GM12878 (cell line): ENCODE measurements at regions not wholly inside any gene's neighbourhood (a gene's known extent, or its start where the extent isn't known, plus 50 kb on each side); places are given as distances from the start of the nearest gene placed in this dataset.

Experiments
- ATAC-seq: fragments of 200-7000 bp; cut with Tn5 transposase; 3 replicates; pipeline ENCODE4 v1.9.1; 2020; ENCODE audit warnings: mild to moderate bottlenecking, moderate library complexity
- BruUV-seq: library from RNA; stranded (reverse); fragments of 400-500 nt; replicated peaks from 2 replicates; lab custom pipeline; 2021; lab: Mats Ljungman, UMichigan
- CTCF ChIA-PET: fragments of 300-600 bp; sonication (Branson Sonifier 250); formaldehyde crosslinking; extraction: SDS; loops from one replicate; lab custom pipeline; 2021; ENCODE audit warnings: inconsistent platforms; lab: Yijun Ruan, JAX
- POLR2A ChIA-PET: fragments of 350-600 bp; formaldehyde crosslinking; extraction: SDS; loops from one replicate; lab custom pipeline; 2021; ENCODE audit warnings: inconsistent platforms; lab: Charles Lee
- RAD21 ChIA-PET: fragments of 300-600 bp; sonication (Branson Sonifier 250); formaldehyde crosslinking; loops from one replicate; lab custom pipeline; 2023; ENCODE audit warnings: antibody characterized with exemption; ENCODE audit not compliant: unreplicated experiment; lab: Charles Lee
- SMC1A ChIA-PET: fragments of 300-600 bp; sonication (Branson Sonifier 250); formaldehyde crosslinking; loops from one replicate; lab custom pipeline; 2023; ENCODE audit not compliant: unreplicated experiment, uncharacterized antibody; lab: Charles Lee
- DNase-seq: peaks from one replicate; pipeline ENCODE4 v3.0.0-alpha.2; 2011; ENCODE audit warnings: low read depth, low spot score
- FAIRE-seq: peaks from 3 replicates; lab custom pipeline; 2011; peaks lifted over from hg19 to GRCh38; lab: Jason Lieb, UNC
- H2AFZ ChIP-seq: 2 replicates; pipeline ENCODE4 v1.6.0; 2011; ENCODE audit warnings: low read depth, low read length, control low read depth; ENCODE audit not compliant: control insufficient read depth
- H3K27ac ChIP-seq: 2 replicates; pipeline ENCODE4 v1.5.1; 2011; ENCODE audit warnings: control low read depth; ENCODE audit not compliant: control insufficient read depth, insufficient read depth
- H3K27me3 ChIP-seq, 2 experiments: replicated peaks in 1 of 2; 2 replicates each; pipeline versions ENCODE4 v1.6.0 to v1.6.1; 2011; ENCODE audit warnings: low read length in 1 of 2; ENCODE audit not compliant: control insufficient read depth in 2 of 2, insufficient read depth in 2 of 2
- H3K36me3 ChIP-seq, 2 experiments: 2 replicates each; pipeline ENCODE4 v1.5.1; 2011; ENCODE audit warnings: low read length in 1 of 2; ENCODE audit not compliant: control insufficient read depth in 2 of 2, insufficient read depth in 2 of 2
- H3K4me1 ChIP-seq: 2 replicates; pipeline ENCODE4 v1.6.1; 2011; ENCODE audit warnings: mild to moderate bottlenecking, low read length, moderate library complexity, mixed read lengths; ENCODE audit not compliant: control insufficient read depth, insufficient read depth
- H3K4me2 ChIP-seq: 2 replicates; pipeline ENCODE4 v1.6.0; 2011; ENCODE audit warnings: control low read depth; ENCODE audit not compliant: control insufficient read depth, insufficient read depth
- H3K4me3 ChIP-seq: fragments of 200-600 bp; sonication (generic); 2 replicates; pipeline ENCODE4 v1.5.1; 2016
- H3K79me2 ChIP-seq: 2 replicates; pipeline ENCODE4 v1.6.0; 2011; ENCODE audit warnings: low read length; ENCODE audit not compliant: control insufficient read depth, insufficient read depth
- H3K9ac ChIP-seq: 2 replicates; pipeline ENCODE4 v1.8.0; 2011; ENCODE audit warnings: low read length, control low read depth, mixed read lengths; ENCODE audit not compliant: control insufficient read depth, insufficient read depth
- H3K9me3 ChIP-seq: replicated peaks from 3 replicates; pipeline ENCODE4 v1.5.1; 2011; ENCODE audit warnings: mild to moderate bottlenecking, low read length; ENCODE audit not compliant: control insufficient read depth, insufficient read depth
- H4K20me1 ChIP-seq: 2 replicates; pipeline ENCODE4 v1.6.0; 2011; ENCODE audit not compliant: control insufficient read depth, insufficient read depth
- BACH1 ChIP-seq: fragments of 450-650 bp; IDR thresholded peaks from 2 replicates; pipeline ENCODE4 v1.6.1; 2017; ENCODE audit warnings: mild to moderate bottlenecking, borderline replicate concordance
- CBX5 ChIP-seq: sonication (generic); IDR thresholded peaks from 2 replicates; pipeline ENCODE4 v1.6.1; 2016; ENCODE audit warnings: low read depth, moderate library complexity, mild to moderate bottlenecking, inconsistent platforms
- IKZF1 ChIP-seq: fragments of 450-650 bp; conservative IDR thresholded peaks from 2 replicates; pipeline ENCODE4 v1.6.1; 2017; ENCODE audit warnings: antibody characterized with exemption, mild to moderate bottlenecking
- MEF2B ChIP-seq: fragments of 450-650 bp; IDR thresholded peaks from 2 replicates; pipeline ENCODE4 v1.6.1; 2018; ENCODE audit warnings: mild to moderate bottlenecking, moderate library complexity; ENCODE audit not compliant: partially characterized antibody, poor library complexity, severe bottlenecking
- MTA2 ChIP-seq: fragments of 450-650 bp; IDR thresholded peaks from 2 replicates; pipeline ENCODE4 v1.6.1; 2016; ENCODE audit warnings: low read depth, mild to moderate bottlenecking, moderate library complexity
- MYC ChIP-seq: IDR thresholded peaks from 2 replicates; pipeline ENCODE4 v1.6.1; 2011; ENCODE audit warnings: mild to moderate bottlenecking, low read length, moderate library complexity, inconsistent platforms; ENCODE audit not compliant: insufficient read depth, insufficient replicate concordance, insufficient read length, severe bottlenecking
- NFYA ChIP-seq: IDR thresholded peaks from 2 replicates; pipeline ENCODE4 v1.6.1; 2011; ENCODE audit warnings: low read depth, mild to moderate bottlenecking, low read length, improper control_type of control experiment, borderline replicate concordance
- ZBED1 ChIP-seq: IDR thresholded peaks from 2 replicates; pipeline ENCODE4 v1.6.1; 2016; ENCODE audit warnings: borderline replicate concordance
- WGBS: methylation state at CpG from one replicate; pipeline ENCODE4 v1.1.6; 2016; ENCODE audit warnings: low lambda C conversion rate; ENCODE audit not compliant: insufficient replicate concordance, insufficient coverage; ENCODE audit errors: missing lambda C conversion rate; 5-methylcytosine and 5-hydroxymethylcytosine counted together
- in situ Hi-C: fragments of 300-500 bp; cut with MboI; formaldehyde crosslinking; loops from 9 replicates; pipeline ENCODE4 v1.14.3; 2018; ENCODE audit warnings: mixed read lengths
- intact Hi-C: fragments of 100-400 bp; cut with micrococcal nuclease; formaldehyde crosslinking; loops from one replicate; pipeline ENCODE4 v1.14.2; 2022; ENCODE audit not compliant: unreplicated experiment
- TF ChIP-seq, protein P1 (sequence below): IDR thresholded peaks from 2 replicates; pipeline ENCODE4 v1.6.1; 2011; ENCODE audit warnings: low read depth, mild to moderate bottlenecking, low read length, moderate library complexity, borderline replicate concordance; ENCODE audit errors: extremely low read depth
- TF ChIP-seq, protein P2 (sequence below): IDR thresholded peaks from 2 replicates; pipeline ENCODE4 v1.6.1; 2011; ENCODE audit warnings: low read depth, low read length, improper control_type of control experiment, borderline replicate concordance
- TF ChIP-seq, protein P3 (sequence below): fragments of 450-650 bp; IDR thresholded peaks from 2 replicates; pipeline ENCODE4 v1.6.1; 2017; ENCODE audit warnings: mild to moderate bottlenecking, low read depth, inconsistent platforms; ENCODE audit not compliant: poor library complexity, severe bottlenecking

DNA sequence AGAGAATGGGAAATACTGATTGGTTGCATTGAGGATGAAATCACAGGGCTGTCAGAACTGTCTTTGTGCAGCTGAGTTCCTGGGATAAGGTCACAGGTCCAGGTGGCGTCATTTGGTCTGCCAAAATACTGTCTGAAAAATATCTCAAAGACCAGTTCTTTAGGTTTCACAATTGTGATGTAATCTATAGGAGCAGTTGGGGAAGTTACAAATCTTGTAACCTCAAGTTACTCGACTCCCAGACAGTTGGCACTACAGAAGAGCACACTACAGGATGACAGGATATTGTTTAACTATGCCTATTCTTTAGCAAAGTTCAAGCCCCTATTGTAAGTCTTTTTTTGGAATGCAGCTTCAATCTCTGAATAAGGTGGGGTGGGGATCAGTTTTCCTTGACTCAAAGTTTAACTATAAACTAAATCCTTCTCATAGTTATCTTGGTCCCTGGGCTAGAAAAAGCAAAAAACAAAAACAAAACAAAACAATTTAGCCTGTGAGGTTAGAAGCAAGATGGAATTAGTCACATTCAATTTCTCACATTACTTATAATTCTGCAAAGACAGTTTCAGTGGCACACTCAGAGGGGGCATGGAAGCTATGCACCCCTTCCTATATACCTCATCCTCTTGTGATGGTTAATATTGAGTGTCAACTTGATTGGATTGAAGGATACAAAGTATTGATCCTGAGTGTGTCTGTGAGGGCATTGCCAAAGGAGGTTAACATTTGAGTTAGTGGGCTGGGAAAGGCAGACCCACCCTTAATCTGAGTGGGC, 276.0 kb downstream of the AUH start:
- no peaks in the 10 kb centered on the region for H3K36me3 ChIP-seq
- SMC1A ChIA-PET = no interaction called here
- no peaks in the 10 kb centered on the region for H3K4me1 ChIP-seq
- no TSS peak for BruUV-seq
- no peak for DNase-seq
- no peaks in the 10 kb centered on the region for H3K79me2 ChIP-seq
- H3K9me3 ChIP-seq = no peaks in the 10 kb centered on the region
- no peak overlapping the region for H3K4me3 ChIP-seq
- H3K27me3 ChIP-seq = peaks cover 0 to 1% of the 10 kb centered on the region in 2 experiments; a peak in 3 of 4 replicates
- H4K20me1 ChIP-seq = no peaks in the 10 kb centered on the region; the same call in 1 of the 2 replicates
- TF ChIP-seq MEF2B = no peak
- TF ChIP-seq IKZF1 = no peak
- TF ChIP-seq MYC = no peak
- TF ChIP-seq MTA2 = no peak
- TF ChIP-seq, protein P1, sequence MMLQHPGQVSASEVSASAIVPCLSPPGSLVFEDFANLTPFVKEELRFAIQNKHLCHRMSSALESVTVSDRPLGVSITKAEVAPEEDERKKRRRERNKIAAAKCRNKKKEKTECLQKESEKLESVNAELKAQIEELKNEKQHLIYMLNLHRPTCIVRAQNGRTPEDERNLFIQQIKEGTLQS = no peak
- no peak for TF ChIP-seq CBX5
- TF ChIP-seq, protein P2, sequence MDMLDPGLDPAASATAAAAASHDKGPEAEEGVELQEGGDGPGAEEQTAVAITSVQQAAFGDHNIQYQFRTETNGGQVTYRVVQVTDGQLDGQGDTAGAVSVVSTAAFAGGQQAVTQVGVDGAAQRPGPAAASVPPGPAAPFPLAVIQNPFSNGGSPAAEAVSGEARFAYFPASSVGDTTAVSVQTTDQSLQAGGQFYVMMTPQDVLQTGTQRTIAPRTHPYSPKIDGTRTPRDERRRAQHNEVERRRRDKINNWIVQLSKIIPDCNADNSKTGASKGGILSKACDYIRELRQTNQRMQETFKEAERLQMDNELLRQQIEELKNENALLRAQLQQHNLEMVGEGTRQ = no peak
- no peak for TF ChIP-seq BACH1
- TF ChIP-seq, protein P3, sequence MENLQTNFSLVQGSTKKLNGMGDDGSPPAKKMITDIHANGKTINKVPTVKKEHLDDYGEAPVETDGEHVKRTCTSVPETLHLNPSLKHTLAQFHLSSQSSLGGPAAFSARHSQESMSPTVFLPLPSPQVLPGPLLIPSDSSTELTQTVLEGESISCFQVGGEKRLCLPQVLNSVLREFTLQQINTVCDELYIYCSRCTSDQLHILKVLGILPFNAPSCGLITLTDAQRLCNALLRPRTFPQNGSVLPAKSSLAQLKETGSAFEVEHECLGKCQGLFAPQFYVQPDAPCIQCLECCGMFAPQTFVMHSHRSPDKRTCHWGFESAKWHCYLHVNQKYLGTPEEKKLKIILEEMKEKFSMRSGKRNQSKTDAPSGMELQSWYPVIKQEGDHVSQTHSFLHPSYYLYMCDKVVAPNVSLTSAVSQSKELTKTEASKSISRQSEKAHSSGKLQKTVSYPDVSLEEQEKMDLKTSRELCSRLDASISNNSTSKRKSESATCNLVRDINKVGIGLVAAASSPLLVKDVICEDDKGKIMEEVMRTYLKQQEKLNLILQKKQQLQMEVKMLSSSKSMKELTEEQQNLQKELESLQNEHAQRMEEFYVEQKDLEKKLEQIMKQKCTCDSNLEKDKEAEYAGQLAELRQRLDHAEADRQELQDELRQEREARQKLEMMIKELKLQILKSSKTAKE = no peak
- no peak for TF ChIP-seq ZBED1
- no peak for TF ChIP-seq NFYA
- POLR2A ChIA-PET = no interaction called here
- H3K27ac ChIP-seq = no peak overlapping the region
- no peak for FAIRE-seq
- in situ Hi-C loops (no loop called here), intact Hi-C loops (loop anchor here (10.0 kb wide), 1 partner anchor 171 kb away; no protein-coding TSS in a partner anchor)
- no peak overlapping the region for H3K9ac ChIP-seq
- RAD21 ChIA-PET = no interaction called here
- CTCF ChIA-PET = no interaction called here
- ATAC-seq = no peak
- 3% methylated on average over 2 of the region's 2 CpGs for WGBS
- H2AFZ ChIP-seq = no peak overlapping the region
- no peak overlapping the region for H3K4me2 ChIP-seq
